ENCODE measurements at regions not wholly inside any gene's neighbourhood (a gene's known extent, or its start where the extent isn't known, plus 50 kb on each side); places are given as distances from the start of the nearest gene placed in this dataset.

- TF ChIP-seq POLR2AphosphoS5 (IDR thresholded peaks at IDR 0.05; ENCODE audit: low read depth, low read length) (no peak), POLR2A (IDR thresholded peaks at IDR 0.05; ENCODE audit: low read depth, low read length) (no peak), TAF1 (IDR thresholded peaks at IDR 0.05; ENCODE audit: borderline replicate concordance, low read depth, low read length) (no peak)
These were observed 333.6 kb upstream of the OPRM1 start for GRCh38 chr6:153705429-153705828.

Data from GM12892 (cell line).